Occipital lobe (tissue), 1 donor: ENCODE measurements at regions not wholly inside any gene's neighbourhood (a gene's known extent, or its start where the extent isn't known, plus 50 kb on each side); places are given as distances from the start of the nearest gene placed in this dataset.
"Not testable (repeated sequence)": the region's sequence is repeated elsewhere in the genome, so short reads cannot be mapped to it uniquely, and the experiment has no call there.

Source experiments
- DNase-seq: peaks from one replicate; lab custom pipeline; 2025; lab: John Stamatoyannopoulos, UW

DNA sequence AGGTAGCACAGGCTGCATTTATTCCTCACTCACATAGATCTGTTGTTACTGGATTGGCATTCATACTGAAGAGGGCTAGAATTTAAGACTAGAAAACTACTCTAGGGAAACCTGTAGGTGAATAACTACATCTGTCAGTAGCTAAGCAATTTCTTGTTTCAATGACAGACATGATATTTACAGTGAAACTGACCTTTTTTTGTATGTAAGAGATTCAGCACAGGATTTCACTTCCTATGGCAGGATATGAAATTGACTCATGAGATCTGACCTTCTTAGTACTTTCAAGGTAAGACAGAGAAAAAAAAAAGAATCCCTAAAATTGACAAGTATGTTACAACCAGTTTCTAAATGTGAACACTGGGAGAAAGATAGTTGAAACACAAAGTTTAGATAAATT, 189.8 kb upstream of the SLC16A7 start:
- no peak for DNase-seq

- DNase-seq: no peak
Observed at GRCh38 chr12:59404109-59404650, 191.6 kb upstream of the SLC16A7 start.

DNA sequence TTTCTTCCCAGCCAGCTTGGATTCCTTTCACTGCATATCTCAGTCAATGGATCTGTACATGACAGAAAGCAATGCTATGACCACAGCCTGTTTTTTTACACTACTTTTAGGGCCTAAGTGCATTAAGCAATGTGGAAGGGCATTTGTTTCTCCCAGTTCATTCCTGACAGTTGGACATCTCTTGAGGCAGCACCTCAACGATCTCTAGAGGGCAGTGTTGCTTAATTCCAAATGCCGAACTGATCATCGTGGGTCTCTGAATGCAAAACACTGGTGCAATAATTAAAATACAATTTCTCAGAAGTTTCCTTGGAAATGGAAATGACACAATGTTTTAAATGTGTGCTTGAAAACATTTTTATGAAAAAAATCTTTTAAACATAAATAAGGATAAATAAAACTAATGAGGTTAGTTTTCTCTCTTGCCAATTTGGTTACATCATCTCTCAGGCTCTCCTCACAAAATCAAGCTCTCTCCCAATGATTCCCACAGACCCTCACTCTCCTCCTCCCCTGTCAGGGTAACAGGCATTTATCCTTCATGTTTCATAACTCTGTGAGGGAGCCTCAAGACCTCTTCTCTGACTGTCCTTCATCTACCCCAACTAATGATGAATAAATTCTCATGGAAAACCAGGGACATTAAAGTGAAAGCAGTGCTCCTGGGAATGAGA, 192.4 kb upstream of the SLC16A7 start:
- DNase-seq: peak; percentile 3

DNA sequence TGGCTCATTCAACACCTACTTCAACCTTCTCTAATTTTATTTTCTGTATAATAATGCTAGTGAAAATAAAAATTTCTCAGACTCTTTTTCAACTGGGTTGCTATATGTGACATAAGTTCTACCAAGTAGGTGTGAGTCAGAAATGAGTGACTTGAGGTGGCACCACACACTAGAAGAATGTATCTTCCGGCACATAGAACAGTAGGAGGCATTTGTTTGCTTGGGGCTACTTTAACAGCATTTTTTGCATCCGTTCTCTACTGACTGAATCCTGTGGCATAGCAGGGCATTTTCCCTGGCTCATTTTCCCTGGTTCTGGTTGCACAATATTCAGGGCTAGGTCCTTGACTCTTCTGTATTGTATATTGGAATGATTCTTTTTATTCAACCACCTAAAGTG, 194.0 kb upstream of the SLC16A7 start:
- no peak for DNase-seq

- DNase-seq: no peak
Observed at GRCh38 chr12:59398164-59398563, 197.7 kb upstream of the SLC16A7 start.

- DNase-seq: no peak
Observed at GRCh38 chr12:59396919-59397318, 198.9 kb upstream of the SLC16A7 start.

DNA sequence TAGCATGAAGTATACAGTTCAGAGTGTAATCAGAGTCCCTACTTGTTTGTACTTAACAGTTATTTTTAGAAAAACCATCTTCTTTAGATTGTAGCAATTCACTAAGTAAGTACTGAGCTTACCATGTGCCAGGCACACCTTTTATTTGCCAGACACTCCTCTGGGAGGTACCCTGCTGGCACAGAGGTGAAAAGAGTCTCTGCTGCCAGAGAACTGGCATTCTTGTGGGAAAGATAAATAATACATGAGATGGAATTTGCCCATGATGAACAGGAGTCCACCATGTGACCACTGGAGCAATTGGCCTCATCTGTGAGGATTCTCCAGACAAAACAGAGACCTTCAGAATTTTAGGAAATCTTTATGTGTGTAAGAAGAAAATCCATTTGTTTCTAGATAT, 199.3 kb upstream of the SLC16A7 start:
- no peak for DNase-seq

- not testable (repeated sequence) for DNase-seq
Observed at GRCh38 chr12:59395310-59395709, 200.5 kb upstream of the SLC16A7 start.

DNA sequence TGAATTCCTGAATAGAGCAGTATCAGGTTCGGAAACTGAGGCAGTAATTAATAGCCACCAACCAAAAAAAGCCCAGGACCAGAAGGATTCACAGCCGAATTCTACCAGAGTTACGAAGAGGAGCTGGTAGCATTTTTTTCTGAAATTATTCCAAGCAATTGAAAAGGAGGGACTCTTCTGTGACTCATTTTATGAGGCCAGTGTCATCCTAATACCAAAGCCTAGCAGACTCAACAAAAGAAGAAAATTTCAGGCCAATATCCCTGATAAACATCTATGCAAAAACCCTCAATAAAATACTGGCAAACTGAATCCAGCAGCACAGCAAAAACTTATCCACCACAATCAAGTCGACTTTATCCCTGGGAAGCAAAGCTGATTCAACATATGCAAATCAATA, 202.3 kb upstream of the SLC16A7 start:
- DNase-seq: no peak

GRCh38 chr12:59389968-59390576, 205.8 kb upstream of the SLC16A7 start:
- no peak for DNase-seq

DNA sequence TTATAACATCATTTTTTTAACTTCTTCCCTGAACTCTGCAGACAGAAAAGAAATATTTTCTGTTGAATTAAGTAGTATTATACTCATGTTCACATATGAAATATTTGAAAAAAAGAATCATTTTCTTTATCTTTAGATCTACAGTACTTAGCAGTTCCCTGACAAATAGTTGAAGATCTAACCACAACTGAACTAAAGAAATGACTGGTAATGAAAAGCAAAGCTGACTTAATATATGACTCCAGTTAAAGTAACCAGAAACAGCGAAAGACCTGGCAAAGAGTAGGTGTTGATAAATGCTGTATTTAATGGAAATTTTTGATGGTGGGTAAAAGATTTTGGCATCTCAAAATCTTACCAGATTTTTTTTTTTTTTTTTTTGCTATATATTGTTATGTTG, 207.1 kb upstream of the SLC16A7 start:
- no peak for DNase-seq

DNA sequence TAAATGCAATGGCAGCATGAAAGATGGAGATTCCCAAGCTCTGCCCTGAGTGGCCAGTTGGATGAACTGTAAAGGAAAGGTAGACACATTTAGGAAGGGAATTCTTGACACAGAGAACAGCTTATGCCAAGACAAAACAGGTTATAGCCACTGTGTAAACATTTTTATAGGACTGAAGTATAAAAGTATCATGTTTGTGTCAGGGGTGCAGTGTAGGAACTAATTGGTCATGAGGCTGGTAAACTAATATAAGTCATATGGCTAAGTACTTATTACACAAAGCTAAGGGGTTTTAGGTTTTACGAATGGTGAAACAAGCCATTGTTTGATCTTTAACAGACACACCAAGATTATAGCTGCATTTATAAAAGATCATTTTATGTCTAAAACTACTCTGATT, 207.7 kb upstream of the SLC16A7 start:
- DNase-seq: no peak

- DNase-seq: no peak
Observed at GRCh38 chr12:59386236-59386635, 209.6 kb upstream of the SLC16A7 start.

GRCh38 chr12:59383079-59383822, 212.6 kb upstream of the SLC16A7 start:
- peak; percentile 7 for DNase-seq

DNA sequence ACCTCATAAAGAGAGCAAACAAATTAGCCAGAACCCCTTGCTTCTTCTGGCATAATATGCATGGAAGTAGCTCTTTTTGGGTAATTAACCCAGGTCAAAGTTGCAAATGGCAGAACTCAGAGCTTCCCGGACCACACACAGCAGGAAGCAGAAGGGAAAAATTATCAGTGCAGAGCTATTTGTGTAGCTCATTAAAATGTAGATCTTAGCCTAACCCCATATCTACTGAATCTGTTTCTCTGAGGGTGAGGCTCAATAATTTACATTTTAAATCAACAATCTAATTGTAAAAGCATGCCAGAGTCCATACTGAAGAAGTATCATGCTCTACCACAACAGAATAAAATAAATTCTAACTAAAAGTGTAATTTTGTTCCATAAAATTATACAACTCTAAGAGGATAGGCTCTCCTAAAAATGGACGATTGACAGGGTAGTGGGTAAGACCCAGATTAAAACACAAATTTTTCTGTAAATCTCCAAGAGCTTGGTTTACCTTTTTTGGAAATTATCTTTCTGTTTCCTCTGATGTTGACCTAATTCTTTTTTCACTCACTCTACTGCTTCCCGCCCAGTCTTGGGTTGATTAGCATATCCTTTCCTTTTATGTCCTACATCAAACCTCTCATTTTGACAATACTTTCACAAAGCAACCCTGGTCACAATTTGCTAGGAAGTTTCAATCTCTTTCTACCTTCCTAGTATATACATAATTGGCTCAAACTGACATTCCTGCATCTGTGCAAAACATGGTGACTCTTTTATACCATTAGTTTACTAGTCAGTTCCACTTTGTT, 213.3 kb upstream of the SLC16A7 start:
- no peak for DNase-seq

- no peak for DNase-seq
Observed at GRCh38 chr12:59381106-59381505, 214.7 kb upstream of the SLC16A7 start.

DNA sequence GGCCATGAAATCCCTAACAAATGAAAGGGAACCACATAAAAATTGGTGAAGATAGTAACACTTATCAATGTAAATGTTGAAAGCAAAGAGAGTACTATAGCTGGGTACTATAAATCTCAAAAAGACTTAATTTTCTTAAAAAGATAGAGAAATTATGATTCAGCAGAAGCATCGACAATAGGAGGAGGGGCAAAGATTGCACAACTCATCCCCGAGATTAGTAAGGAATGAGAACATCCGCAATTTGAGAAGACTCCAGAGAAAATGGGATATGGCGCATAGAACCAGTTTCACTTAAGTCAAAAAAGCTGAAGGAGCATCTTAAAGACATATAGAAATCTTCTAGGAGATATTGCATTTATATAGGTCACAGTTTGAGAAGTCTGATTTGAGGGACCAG, 220.2 kb upstream of the SLC16A7 start:
- DNase-seq: no peak

DNA sequence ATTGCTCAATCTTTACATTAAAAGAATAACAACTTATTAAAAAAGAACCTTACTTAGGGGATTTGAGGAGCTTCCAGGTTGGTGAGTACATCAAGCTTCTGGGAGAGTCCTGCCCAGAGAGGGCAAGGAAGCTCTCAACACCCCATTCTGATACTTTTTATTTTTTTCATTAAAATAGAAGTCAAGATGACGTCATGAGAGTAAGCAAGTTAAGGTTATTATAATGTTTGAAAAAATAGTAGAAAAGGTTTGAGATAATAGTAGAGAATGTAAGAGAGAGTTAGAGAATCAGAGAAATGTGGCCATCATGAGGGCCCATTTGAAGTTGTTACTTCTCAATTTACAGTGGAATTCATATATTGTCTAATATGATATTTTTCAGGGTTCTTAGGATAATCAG, 221.0 kb upstream of the SLC16A7 start:
- DNase-seq: no peak

- DNase-seq: no peak
Observed at GRCh38 chr12:59372956-59373355, 222.9 kb upstream of the SLC16A7 start.

- DNase-seq: no peak
Observed at GRCh38 chr12:59370933-59371332, 224.9 kb upstream of the SLC16A7 start.

- no peak for DNase-seq
Observed at GRCh38 chr12:59365133-59365532, 230.7 kb upstream of the SLC16A7 start.

DNA sequence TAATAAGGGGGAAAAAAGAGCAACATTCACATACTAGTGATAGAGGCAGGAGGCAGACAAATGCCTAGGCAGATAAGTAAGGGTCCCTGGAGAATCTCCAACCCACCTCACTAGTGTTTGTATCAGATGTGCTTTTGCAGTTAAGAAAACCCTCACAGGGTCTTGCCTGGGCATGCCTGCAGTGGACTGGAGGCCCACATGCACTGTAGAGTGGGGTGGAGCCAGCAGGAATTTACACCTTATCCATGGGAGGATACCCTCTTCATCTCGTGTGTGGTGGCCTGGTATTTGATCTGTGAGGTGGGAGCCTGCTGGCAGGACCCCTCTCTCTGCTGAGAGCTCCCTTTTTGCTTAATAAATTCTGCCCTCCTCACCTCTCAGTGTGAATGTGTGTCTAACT, 238.0 kb upstream of the SLC16A7 start:
- DNase-seq: no peak
